ENCODE measurements at regions not wholly inside any gene's neighbourhood (a gene's known extent, or its start where the extent isn't known, plus 50 kb on each side); places are given as distances from the start of the nearest gene placed in this dataset.

GRCh38 chr1:199799116-199799515, 228.4 kb upstream of the NR5A2 start:
- no peak overlapping the region for H3K4me3 ChIP-seq
- WGBS, 2 donors = 91 to 94% methylated on average over 8 of the region's 8 CpGs
- no peaks in the 10 kb centered on the region for H3K9me3 ChIP-seq
- intact Hi-C loops (cut with DNase I) = no loop called here
- H3K36me3 ChIP-seq = no peaks in the 10 kb centered on the region
- no peak overlapping the region for H3K27ac ChIP-seq
- TF ChIP-seq POLR2A (IDR thresholded peaks at IDR 0.05) = no peak
- TF ChIP-seq EP300 (IDR thresholded peaks at IDR 0.05) = no peak
- no peak for TF ChIP-seq CTCF (IDR thresholded peaks at IDR 0.05)
- no peaks in the 10 kb centered on the region for H3K4me1 ChIP-seq
- no peaks in the 10 kb centered on the region for H3K27me3 ChIP-seq
- DNase-seq = no peak

GRCh38 chr1:199804526-199804925, 223.0 kb upstream of the NR5A2 start:
- WGBS, 2 donors = 77 to 83% methylated on average over 4 of the region's 4 CpGs

GRCh38 chr1:199808110-199808870, 219.2 kb upstream of the NR5A2 start:
- TF ChIP-seq EP300 (IDR thresholded peaks at IDR 0.05) = no peak
- no peak for TF ChIP-seq POLR2A (IDR thresholded peaks at IDR 0.05)
- TF ChIP-seq CTCF (IDR thresholded peaks at IDR 0.05) = no peak
- TF ChIP-seq POLR2AphosphoS5 (IDR thresholded peaks at IDR 0.05) = no peak
- Histone ChIP-seq H3K4me1 (no peaks in the 10 kb centered on the region), H3K36me3 (no peaks in the 10 kb centered on the region), H3K9me3 (no peaks in the 10 kb centered on the region), H3K27me3 (no peaks in the 10 kb centered on the region), H3K4me3 (no peak overlapping the region), H3K27ac (no peak overlapping the region)
- 81 to 90% methylated on average over 2 of the region's 2 CpGs for WGBS, 2 donors
- intact Hi-C loops (cut with DNase I) = no loop called here
- DNase-seq = no peak

More at GRCh38 chr1:199804526-199804925, 223.0 kb upstream of the NR5A2 start:
- no peak overlapping the region for H3K27ac ChIP-seq
- no peak overlapping the region for H3K4me3 ChIP-seq
- TF ChIP-seq EP300 (IDR thresholded peaks at IDR 0.05) (no peak), CTCF (IDR thresholded peaks at IDR 0.05) (no peak), POLR2A (IDR thresholded peaks at IDR 0.05) (no peak), POLR2AphosphoS5 (IDR thresholded peaks at IDR 0.05) (no peak)
- no peaks in the 10 kb centered on the region for H3K9me3 ChIP-seq
- DNase-seq = no peak
- H3K27me3 ChIP-seq = no peaks in the 10 kb centered on the region
- no peaks in the 10 kb centered on the region for H3K36me3 ChIP-seq
- intact Hi-C loops (cut with DNase I) = no loop called here
- H3K4me1 ChIP-seq = no peaks in the 10 kb centered on the region

GRCh38 chr1:199809311-199809710, 218.2 kb upstream of the NR5A2 start:
- H3K27ac ChIP-seq = no peak overlapping the region
- intact Hi-C loops (cut with DNase I) = no loop called here
- no peak for DNase-seq
- no peak overlapping the region for H3K4me3 ChIP-seq
- H3K4me1 ChIP-seq = no peaks in the 10 kb centered on the region
- no peaks in the 10 kb centered on the region for H3K27me3 ChIP-seq
- TF ChIP-seq POLR2AphosphoS5 (IDR thresholded peaks at IDR 0.05) (no peak), POLR2A (IDR thresholded peaks at IDR 0.05) (no peak), CTCF (IDR thresholded peaks at IDR 0.05) (no peak), EP300 (IDR thresholded peaks at IDR 0.05) (no peak)
- WGBS, 2 donors = 78 to 87% methylated on average over 1 of the region's 1 CpG
- no peaks in the 10 kb centered on the region for H3K9me3 ChIP-seq
- H3K36me3 ChIP-seq = no peaks in the 10 kb centered on the region

- 91 to 94% methylated on average over 5 of the region's 5 CpGs for WGBS, 2 donors
These were observed 216.3 kb upstream of the NR5A2 start for GRCh38 chr1:199811163-199811562.

More at GRCh38 chr1:199811163-199811562, 216.3 kb upstream of the NR5A2 start:
- Histone ChIP-seq H3K4me1 (no peaks in the 10 kb centered on the region), H3K36me3 (no peaks in the 10 kb centered on the region), H3K27ac (no peak overlapping the region), H3K4me3 (no peak overlapping the region), H3K9me3 (no peaks in the 10 kb centered on the region), H3K27me3 (no peaks in the 10 kb centered on the region)
- intact Hi-C loops (cut with DNase I) = no loop called here
- DNase-seq = no peak
- TF ChIP-seq POLR2AphosphoS5 (IDR thresholded peaks at IDR 0.05) (no peak), POLR2A (IDR thresholded peaks at IDR 0.05) (no peak), CTCF (IDR thresholded peaks at IDR 0.05) (no peak), EP300 (IDR thresholded peaks at IDR 0.05) (no peak)

All from sigmoid colon (tissue), 6 donors.